Adrenal gland (tissue), 5 donors: ENCODE measurements at regions not wholly inside any gene's neighbourhood (a gene's known extent, or its start where the extent isn't known, plus 50 kb on each side); places are given as distances from the start of the nearest gene placed in this dataset.

Experiments used
- CTCF ChIP-seq, 6 experiments: fragments of 450-650 bp in 4 of 6; fragments of 200-600 bp in 2 of 6; sonication (generic) in 1 of 6; IDR thresholded peaks; 1 replicate in 5 of 6; 2 replicates in 1 of 6; pipeline versions ENCODE4 v1.5.1 to v1.8.0; 2016 to 2021; ENCODE audit warnings: antibody characterized with exemption in 6 of 6, mild to moderate bottlenecking in 2 of 6, moderate library complexity in 1 of 6
- POLR2A ChIP-seq, 2 donors: fragments of 450-650 bp; IDR thresholded peaks; one replicate each; pipeline ENCODE4 v1.6.1; 2017; ENCODE audit warnings: antibody characterized with exemption in 2 of 2, mild to moderate bottlenecking in 2 of 2, moderate library complexity in 1 of 2
- donor health status: DM: no; HTN: no; CAD: no.

DNA sequence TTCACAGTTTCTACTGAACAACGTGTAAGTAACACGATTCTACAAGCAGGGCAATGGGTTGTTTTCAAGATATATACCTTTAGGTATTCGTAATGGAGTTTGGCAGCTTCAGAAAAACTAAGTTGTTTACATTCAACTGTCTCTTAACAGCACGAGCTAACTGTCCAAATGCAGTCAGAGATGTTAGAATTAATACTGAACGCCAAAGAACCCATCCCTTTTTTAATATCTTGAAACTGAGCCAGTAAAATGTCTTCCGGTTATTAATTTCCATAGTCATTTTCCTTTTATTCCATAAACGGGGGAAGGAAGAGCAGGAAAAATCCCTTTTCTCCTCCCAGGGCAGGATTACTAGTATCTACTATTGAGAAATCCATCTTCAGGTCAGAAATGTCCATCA lies 129.0 kb upstream of the THBS1 start:
- no peak for TF ChIP-seq POLR2A (IDR thresholded peaks at IDR 0.05)
- TF ChIP-seq CTCF (IDR thresholded peaks at IDR 0.05) = no peak
